HEK293T (cell line): ENCODE measurements at regions not wholly inside any gene's neighbourhood (a gene's known extent, or its start where the extent isn't known, plus 50 kb on each side); places are given as distances from the start of the nearest gene placed in this dataset.

Experiments
- CTCF ChIA-PET: fragments of 350-600 bp; formaldehyde crosslinking; extraction: SDS; loops from one replicate; lab custom pipeline; 2021; ENCODE audit warnings: antibody characterized with exemption, inconsistent platforms; lab: Yijun Ruan, JAX
- POLR2A ChIA-PET: fragments of 350-600 bp; formaldehyde crosslinking; extraction: SDS; loops from one replicate; lab custom pipeline; 2020; ENCODE audit warnings: antibody characterized with exemption, inconsistent platforms; lab: Yijun Ruan, JAX
- DNase-seq: peaks from one replicate; pipeline ENCODE4 v3.0.0; 2012; ENCODE audit warnings: mixed read lengths; ENCODE audit errors: extremely low spot score
- ARNT ChIP-seq: fragments of 450-650 bp; IDR thresholded peaks from 2 replicates; pipeline ENCODE4 v1.6.1; 2017; ENCODE audit warnings: mild to moderate bottlenecking
- BHLHE40 ChIP-seq: fragments of 450-650 bp; IDR thresholded peaks from 2 replicates; pipeline ENCODE4 v1.6.1; 2016; ENCODE audit warnings: mild to moderate bottlenecking, moderate library complexity, borderline replicate concordance
- CTBP1 ChIP-seq: fragments of 450-650 bp; IDR thresholded peaks from 2 replicates; pipeline ENCODE4 v1.6.1; 2016; ENCODE audit warnings: borderline replicate concordance
- ELF4 ChIP-seq: fragments of 450-650 bp; IDR thresholded peaks from 2 replicates; pipeline ENCODE4 v1.6.1; 2017; ENCODE audit warnings: antibody characterized with exemption
- FOXA1 ChIP-seq: fragments of 450-650 bp; IDR thresholded peaks from 2 replicates; pipeline ENCODE4 v1.6.1; 2016; ENCODE audit warnings: mild to moderate bottlenecking
- FOXK2 ChIP-seq: fragments of 450-650 bp; IDR thresholded peaks from 2 replicates; pipeline ENCODE4 v1.6.1; 2016; ENCODE audit warnings: mild to moderate bottlenecking
- FOXM1 ChIP-seq: fragments of 450-650 bp; IDR thresholded peaks from 2 replicates; pipeline ENCODE4 v1.6.1; 2017; ENCODE audit warnings: mild to moderate bottlenecking, borderline replicate concordance
- HDGF ChIP-seq: fragments of 450-650 bp; IDR thresholded peaks from 2 replicates; pipeline ENCODE4 v1.6.1; 2017; ENCODE audit warnings: antibody characterized with exemption, borderline replicate concordance
- L3MBTL2 ChIP-seq: fragments of 450-650 bp; conservative IDR thresholded peaks from 2 replicates; pipeline ENCODE4 v1.6.1; 2016; ENCODE audit warnings: mild to moderate bottlenecking
- LEF1 ChIP-seq: fragments of 450-650 bp; IDR thresholded peaks from 2 replicates; pipeline ENCODE4 v1.6.1; 2017; ENCODE audit warnings: mild to moderate bottlenecking, borderline replicate concordance
- NFRKB ChIP-seq: fragments of 450-650 bp; IDR thresholded peaks from 2 replicates; pipeline ENCODE4 v1.6.1; 2016; ENCODE audit warnings: mild to moderate bottlenecking, moderate library complexity
- PKNOX1 ChIP-seq: fragments of 450-650 bp; IDR thresholded peaks from 2 replicates; pipeline ENCODE4 v1.6.1; 2016
- SP1 ChIP-seq: fragments of 450-650 bp; IDR thresholded peaks from 2 replicates; pipeline ENCODE4 v1.6.1; 2017
- SUZ12 ChIP-seq: fragments of 450-650 bp; IDR thresholded peaks from 2 replicates; pipeline ENCODE4 v1.6.1; 2016; ENCODE audit warnings: mild to moderate bottlenecking
- TARDBP ChIP-seq: fragments of 450-650 bp; IDR thresholded peaks from 2 replicates; pipeline ENCODE4 v1.6.1; 2016
- ZNF384 ChIP-seq: fragments of 450-650 bp; IDR thresholded peaks from 2 replicates; pipeline ENCODE4 v1.6.1; 2016

- POLR2A ChIA-PET: no interaction called here
- TF ChIP-seq PKNOX1 (no peak), ZNF384 (no peak), ARNT (no peak), SP1 (no peak), NFRKB (no peak), LEF1 (no peak), FOXK2 (no peak), BHLHE40 (no peak)
- DNase-seq: no peak
- CTCF ChIA-PET: no interaction called here
Measured at GRCh38 chr4:56234098-56234497, 153.2 kb downstream of the AASDH start.

DNA sequence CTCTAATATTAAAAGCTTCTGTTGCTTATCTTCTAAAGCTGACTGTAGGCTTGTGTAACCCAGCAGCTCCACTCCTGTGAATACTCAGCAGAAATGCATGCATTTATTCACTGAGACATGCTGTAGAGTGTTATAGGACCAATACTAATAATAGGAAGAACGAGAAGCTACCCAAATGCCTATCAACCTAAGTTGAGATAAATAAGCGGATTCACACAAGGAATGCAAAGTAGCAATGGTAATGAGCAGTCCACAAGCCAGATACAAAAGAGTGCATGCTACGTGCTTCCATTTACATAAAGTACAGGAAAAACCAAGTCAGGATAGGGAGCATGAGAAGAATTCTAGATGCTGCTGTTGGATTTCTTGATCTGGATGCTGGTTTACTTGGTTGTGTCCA lies 155.9 kb downstream of the AASDH start:
- ChIA-PET CTCF (no interaction called here), POLR2A (no interaction called here)
- DNase-seq: no peak
- TF ChIP-seq L3MBTL2: no peak
- no peak for TF ChIP-seq FOXK2
- no peak for TF ChIP-seq ARNT
- TF ChIP-seq PKNOX1: no peak

DNA sequence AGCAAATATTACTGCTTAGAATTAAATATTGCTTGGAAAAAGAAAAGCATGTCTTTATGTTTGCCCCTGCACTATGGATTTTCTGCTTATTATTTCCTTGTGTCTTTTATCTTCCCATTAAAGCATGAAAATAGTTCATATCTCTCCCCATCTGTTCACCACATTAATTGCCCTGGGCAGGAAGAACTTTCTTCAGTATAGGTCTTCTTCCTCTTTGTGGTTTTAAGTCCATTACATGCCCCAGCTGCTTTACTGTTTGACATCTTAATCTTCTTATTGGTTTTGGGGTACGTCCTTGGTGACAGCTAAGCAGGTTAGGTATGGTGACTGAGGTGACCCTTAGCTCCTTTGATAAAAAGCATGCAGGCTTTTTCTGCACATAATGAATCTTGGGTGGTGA lies 157.3 kb downstream of the AASDH start:
- ChIA-PET CTCF (no interaction called here), POLR2A (no interaction called here)
- no peak for DNase-seq
- TF ChIP-seq TARDBP (no peak), BHLHE40 (no peak), ARNT (no peak), FOXK2 (no peak), NFRKB (no peak), FOXA1 (no peak), HDGF (no peak), ZNF384 (no peak), ELF4 (no peak), SUZ12 (no peak)

GRCh38 chr4:56227301-56227835 lies 159.9 kb downstream of the AASDH start:
- ChIA-PET POLR2A (no interaction called here), CTCF (no interaction called here)
- TF ChIP-seq ARNT (no peak), LEF1 (no peak), BHLHE40 (no peak), NFRKB (no peak), SP1 (no peak), FOXM1 (no peak), HDGF (no peak), CTBP1 (no peak), SUZ12 (no peak), ZNF384 (no peak), FOXK2 (no peak), L3MBTL2 (no peak)
- no peak for DNase-seq

DNA sequence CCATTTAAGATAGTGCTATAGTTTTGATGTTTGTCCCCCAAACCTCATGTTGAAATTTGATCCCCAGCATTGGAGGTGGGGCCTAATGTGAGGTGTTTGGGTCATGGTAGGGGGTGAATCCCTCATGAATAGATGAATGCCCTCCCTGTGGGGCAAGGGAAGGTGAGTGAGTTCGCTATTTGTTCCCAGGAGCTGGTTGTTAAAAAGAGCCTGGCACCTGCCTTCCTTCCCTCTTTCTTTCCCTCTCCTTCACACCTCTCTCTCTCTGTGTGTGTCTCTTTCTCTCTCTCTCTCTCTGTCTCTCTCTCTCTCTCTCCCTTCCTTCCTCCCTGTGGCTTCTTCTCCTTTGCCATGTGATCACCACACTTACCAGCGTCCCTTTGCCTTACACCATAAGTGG lies 160.7 kb downstream of the AASDH start:
- CTCF ChIA-PET: no interaction called here
- POLR2A ChIA-PET: no interaction called here
- DNase-seq: no peak
- TF ChIP-seq TARDBP (no peak), FOXA1 (no peak), NFRKB (no peak), PKNOX1 (no peak), BHLHE40 (no peak), ZNF384 (no peak), FOXK2 (no peak), LEF1 (no peak), SP1 (no peak), HDGF (no peak), ELF4 (no peak), FOXM1 (no peak), CTBP1 (no peak), ARNT (no peak), SUZ12 (no peak)

- TF ChIP-seq ZNF384 (no peak), ARNT (no peak), FOXM1 (no peak), TARDBP (no peak), CTBP1 (no peak), FOXA1 (no peak), NFRKB (no peak), BHLHE40 (no peak), SUZ12 (no peak), FOXK2 (no peak), LEF1 (no peak), PKNOX1 (no peak), L3MBTL2 (no peak), SP1 (no peak), HDGF (no peak), ELF4 (no peak)
- no peak for DNase-seq
- ChIA-PET POLR2A (no interaction called here), CTCF (no interaction called here)
Measured at GRCh38 chr4:56224641-56225040, 162.7 kb downstream of the AASDH start.
